IMR-90 (cell line): ENCODE measurements at regions not wholly inside any gene's neighbourhood (a gene's known extent, or its start where the extent isn't known, plus 50 kb on each side); places are given as distances from the start of the nearest gene placed in this dataset.

Experiments used
- ATAC-seq: fragments of 200-7000 bp; cut with Tn5 transposase; 2 replicates; pipeline ENCODE4 v1.9.1; 2020; ENCODE audit warnings: low read depth, mild to moderate bottlenecking, moderate library complexity
- BruUV-seq: library from RNA; stranded (reverse); fragments of 400-500 nt; replicated peaks from 2 replicates; lab custom pipeline; 2021; lab: Mats Ljungman, UMichigan
- CTCF ChIA-PET: fragments of 300-600 bp; formaldehyde crosslinking; extraction: SDS; loops from one replicate; lab custom pipeline; 2021; ENCODE audit warnings: antibody characterized with exemption; lab: Yijun Ruan, JAX
- POLR2A ChIA-PET: fragments of 300-600 bp; sonication (Branson Sonifier 250); formaldehyde crosslinking; loops from one replicate; lab custom pipeline; 2022; ENCODE audit warnings: antibody characterized with exemption; ENCODE audit not compliant: unreplicated experiment; lab: Charles Lee
- DNase-seq: peaks from one replicate; pipeline ENCODE4 v3.0.0; 2013
- H2AFZ ChIP-seq: replicated peaks from 2 replicates; pipeline ENCODE3; 2013; ENCODE audit warnings: low read length, mild to moderate bottlenecking; ENCODE audit not compliant: poor library complexity
- H2AK5ac ChIP-seq: 2 replicates; pipeline ENCODE4 v1.6.1; 2013; ENCODE audit warnings: low read depth, low read length, inconsistent platforms
- H2AK9ac ChIP-seq: replicated peaks from 2 replicates; pipeline ENCODE3; 2013; ENCODE audit warnings: mild to moderate bottlenecking, low read depth, low read length, moderate library complexity; ENCODE audit not compliant: poor library complexity
- H2BK120ac ChIP-seq: 2 replicates; pipeline ENCODE4 v1.6.1; 2013; ENCODE audit warnings: low read depth, low read length, inconsistent platforms
- H2BK15ac ChIP-seq: 3 replicates; pipeline ENCODE4 v1.6.1; 2013; ENCODE audit warnings: low read depth, low read length, inconsistent platforms
- H2BK20ac ChIP-seq: 2 replicates; pipeline ENCODE4 v1.6.1; 2013; ENCODE audit warnings: low read depth, mild to moderate bottlenecking, inconsistent platforms, low read length, moderate library complexity
- H2BK5ac ChIP-seq: 2 replicates; pipeline ENCODE4 v1.6.1; 2013; ENCODE audit warnings: mild to moderate bottlenecking, low read depth, low read length, inconsistent platforms; ENCODE audit not compliant: poor library complexity, severe bottlenecking
- H3K14ac ChIP-seq: replicated peaks from 2 replicates; pipeline ENCODE4 v1.6.1; 2013; ENCODE audit warnings: low read depth, low read length, inconsistent platforms
- H3K18ac ChIP-seq: 2 replicates; pipeline ENCODE4 v1.6.1; 2013; ENCODE audit warnings: low read depth, low read length, control low read depth
- H3K23ac ChIP-seq: 2 replicates; pipeline ENCODE4 v1.6.1; 2013; ENCODE audit warnings: low read depth, low read length, inconsistent platforms
- H3K27ac ChIP-seq: 2 replicates; pipeline ENCODE4 v1.5.1; 2013; ENCODE audit warnings: mild to moderate bottlenecking, control low read depth, low read length; ENCODE audit not compliant: insufficient read depth
- H3K27me3 ChIP-seq: 2 replicates; pipeline ENCODE4 v1.6.1; 2013; ENCODE audit warnings: low read length; ENCODE audit not compliant: control insufficient read depth, insufficient read depth
- H3K36me3 ChIP-seq: 2 replicates; pipeline ENCODE4 v1.6.1; 2013; ENCODE audit warnings: low read length, mixed read lengths; ENCODE audit not compliant: control insufficient read depth, insufficient read depth
- H3K4ac ChIP-seq: 2 replicates; pipeline ENCODE4 v1.6.1; 2013; ENCODE audit warnings: low read depth, low read length, inconsistent platforms
- H3K4me1 ChIP-seq: 2 replicates; pipeline ENCODE4 v1.6.1; 2013; ENCODE audit warnings: low read length, mixed read lengths; ENCODE audit not compliant: control insufficient read depth, insufficient read depth
- H3K4me2 ChIP-seq: 2 replicates; pipeline ENCODE4 v1.6.1; 2013; ENCODE audit warnings: low read depth, mild to moderate bottlenecking, control low read depth, low read length, moderate library complexity
- H3K4me3 ChIP-seq: 2 replicates; pipeline ENCODE4 v1.5.1; 2013; ENCODE audit warnings: low read depth, mild to moderate bottlenecking, control low read depth, low read length, moderate library complexity; ENCODE audit not compliant: insufficient read depth
- H3K56ac ChIP-seq: 2 replicates; pipeline ENCODE4 v1.6.1; 2013; ENCODE audit warnings: low read length, inconsistent platforms; ENCODE audit not compliant: insufficient read depth; ENCODE audit errors: extremely low read depth
- H3K79me1 ChIP-seq, 2 experiments: 2 replicates each; pipeline ENCODE4 v1.6.1; 2013; ENCODE audit warnings: low read length in 2 of 2, inconsistent platforms in 1 of 2, low read depth in 1 of 2
- H3K9ac ChIP-seq: 2 replicates; pipeline ENCODE4 v1.6.1; 2013; ENCODE audit warnings: low read depth, low read length, control low read depth
- H3K9me1 ChIP-seq: 2 replicates; pipeline ENCODE4 v1.6.1; 2013; ENCODE audit warnings: low read length, inconsistent platforms; ENCODE audit not compliant: insufficient read depth
- H3K9me3 ChIP-seq: 2 replicates; pipeline ENCODE4 v1.6.1; 2013; ENCODE audit warnings: low read length; ENCODE audit not compliant: control insufficient read depth, insufficient read depth
- H4K20me1 ChIP-seq: 2 replicates; pipeline ENCODE4 v1.6.1; 2013; ENCODE audit warnings: low read length, inconsistent platforms; ENCODE audit not compliant: insufficient read depth
- H4K5ac ChIP-seq: 2 replicates; pipeline ENCODE4 v1.6.1; 2013; ENCODE audit warnings: mild to moderate bottlenecking, low read depth, low read length, control low read depth
- H4K8ac ChIP-seq, 2 experiments: 2 replicates each; pipeline ENCODE4 v1.6.1; 2013; ENCODE audit warnings: low read depth in 2 of 2, low read length in 2 of 2, control low read depth in 1 of 2, inconsistent platforms in 1 of 2
- H4K91ac ChIP-seq: 2 replicates; pipeline ENCODE4 v1.6.1; 2013; ENCODE audit warnings: low read depth, low read length, inconsistent platforms; ENCODE audit not compliant: insufficient read depth
- CHD1 ChIP-seq: IDR thresholded peaks from 2 replicates; pipeline ENCODE4 v1.6.1; 2012; ENCODE audit warnings: low read depth, low read length, improper control_type of control experiment
- FOS ChIP-seq: fragments of 150-350 bp; IDR thresholded peaks from 2 replicates; pipeline ENCODE4 v1.6.1; 2016; ENCODE audit warnings: low read depth, low read length
- MAFK ChIP-seq: IDR thresholded peaks from 2 replicates; pipeline ENCODE4 v1.6.1; 2012; ENCODE audit warnings: low read depth, low read length, improper control_type of control experiment
- MAZ ChIP-seq: IDR thresholded peaks from 2 replicates; pipeline ENCODE4 v1.6.1; 2012; ENCODE audit warnings: low read depth, mild to moderate bottlenecking, low read length, improper control_type of control experiment, moderate library complexity, borderline replicate concordance
- RAD21 ChIP-seq: IDR thresholded peaks from 2 replicates; pipeline ENCODE4 v1.6.1; 2012; ENCODE audit warnings: low read length, improper control_type of control experiment
- dilution Hi-C: fragments of 300-500 bp; cut with HindIII; formaldehyde crosslinking; loops from one replicate; pipeline ENCODE4 v1.14.3; 2018; ENCODE audit warnings: low sequenced_read_pairs; ENCODE audit not compliant: unreplicated experiment
- in situ Hi-C: fragments of 300-500 bp; cut with MboI; formaldehyde crosslinking; loops from 3 replicates; pipeline ENCODE4 v1.14.3; 2019; ENCODE audit warnings: low sequenced_read_pairs, inconsistent platforms, mixed read lengths
- intact Hi-C: fragments of 100-400 bp; cut with micrococcal nuclease; formaldehyde crosslinking; loops from 2 replicates; pipeline ENCODE4 v1.10.0; 2022

GRCh38 chr12:90827567-90827966 is 127.4 kb downstream of the CCER1 start:
- TF ChIP-seq RAD21 (no peak), CHD1 (no peak), MAFK (no peak), FOS (no peak), MAZ (no peak)
- no peaks in the 10 kb centered on the region for H4K20me1 ChIP-seq

More at GRCh38 chr12:90827567-90827966, 127.4 kb downstream of the CCER1 start:
- POLR2A ChIA-PET, result no interaction called here
- Histone ChIP-seq H3K27me3 (no peaks in the 10 kb centered on the region), H3K56ac (no peak overlapping the region), H3K14ac (no peak overlapping the region), H3K4me3 (no peak overlapping the region), H3K4ac (no peak overlapping the region), H3K4me2 (no peak overlapping the region), H2BK15ac (no peak overlapping the region), H4K91ac (no peak overlapping the region), H3K9ac (no peak overlapping the region), H3K23ac (no peak overlapping the region), H2BK5ac (no peak overlapping the region), H4K5ac (no peak overlapping the region), H2BK120ac (no peak overlapping the region), H4K8ac (no peak overlapping the region), H3K9me3 (no peaks in the 10 kb centered on the region), H3K27ac (no peak overlapping the region), H3K4me1 (no peaks in the 10 kb centered on the region), H3K9me1 (no peaks in the 10 kb centered on the region), H2AFZ (no peak overlapping the region), H2AK9ac (no peak overlapping the region), H3K18ac (no peak overlapping the region), H3K79me1 (no peaks in the 10 kb centered on the region), H3K36me3 (no peaks in the 10 kb centered on the region), H2BK20ac (no peak overlapping the region), H2AK5ac (no peak overlapping the region)
- no peak for ATAC-seq
- dilution Hi-C loops, result no loop called here
- intact Hi-C loops, result no loop called here
- CTCF ChIA-PET, result no interaction called here
- no TSS peak for BruUV-seq
- DNase-seq, result no peak
- in situ Hi-C loops, result no loop called here
